Hypothalamus (tissue), 51 donors: ENCODE measurements at regions not wholly inside any gene's neighbourhood (a gene's known extent, or its start where the extent isn't known, plus 50 kb on each side); places are given as distances from the start of the nearest gene placed in this dataset.

Experiments
- DNase-seq, 51 donors: peaks; one replicate each; lab custom pipeline; 2025; lab: John Stamatoyannopoulos, UW

- DNase-seq = no peak
Observed at GRCh38 chr6:168214586-168215104, 104.9 kb downstream of the DACT2 start.

- no peak for DNase-seq
Observed at GRCh38 chr6:168213121-168213524, 106.5 kb downstream of the DACT2 start.

GRCh38 chr6:168212362-168212761 lies 107.2 kb downstream of the DACT2 start:
- DNase-seq = no peak

- DNase-seq = no peak
Observed at GRCh38 chr6:168211681-168212080, 107.9 kb downstream of the DACT2 start.

- no peak for DNase-seq
Observed at GRCh38 chr6:168210239-168211105, 109.1 kb downstream of the DACT2 start.

- DNase-seq = no peak
Observed at GRCh38 chr6:168209420-168209819, 110.2 kb downstream of the DACT2 start.

GRCh38 chr6:168208854-168209253 lies 110.7 kb downstream of the DACT2 start:
- no peak for DNase-seq

- no peak for DNase-seq
Observed at GRCh38 chr6:168208402-168208801, 111.2 kb downstream of the DACT2 start.

- DNase-seq = no peak
Observed at GRCh38 chr6:168207421-168208175, 112.0 kb downstream of the DACT2 start.

GRCh38 chr6:168206661-168207274 lies 112.8 kb downstream of the DACT2 start:
- peak in 14 of 51 donors; percentile 7 to 54 (median 32) for DNase-seq

- DNase-seq = peak in 1 of 51 donors; percentile 49
Observed at GRCh38 chr6:168206186-168206585, 113.4 kb downstream of the DACT2 start.

- DNase-seq = no peak
Observed at GRCh38 chr6:168201799-168202198, 117.8 kb downstream of the DACT2 start.

- DNase-seq = no peak
Observed at GRCh38 chr6:168201383-168201782, 118.2 kb downstream of the DACT2 start.

- DNase-seq = no peak
Observed at GRCh38 chr6:168200571-168201134, 118.9 kb downstream of the DACT2 start.

- DNase-seq = no peak
Observed at GRCh38 chr6:168198302-168199180, 119.5 kb upstream of the FRMD1 start.

- DNase-seq = no peak
Observed at GRCh38 chr6:168197636-168198301, 118.8 kb upstream of the FRMD1 start.

GRCh38 chr6:168196881-168197635 lies 118.0 kb upstream of the FRMD1 start:
- no peak for DNase-seq

- DNase-seq = no peak
Observed at GRCh38 chr6:168196385-168196860, 117.4 kb upstream of the FRMD1 start.
